Activated T-helper 2 cell treated with anti-CD3 and anti-CD28 coated beads, Interferon-gamma antibody, Interleukin-2, Interleukin-4, amounts not matched to agents 10 μg/mL and 5 μg/mL and 100 μg/mL, durations not matched to agents 14 hours and 24 hours and 36 hours (primary cell): ENCODE measurements at regions not wholly inside any gene's neighbourhood (a gene's known extent, or its start where the extent isn't known, plus 50 kb on each side); places are given as distances from the start of the nearest gene placed in this dataset.
"Not testable (repeated sequence)": the region's sequence is repeated elsewhere in the genome, so short reads cannot be mapped to it uniquely, and the experiment has no call there.

Experiments used
- DNase-seq: peaks from one replicate; pipeline ENCODE4 v3.0.0; 2021; ENCODE audit warnings: low spot score
- H3K27ac Mint-ChIP-seq: one replicate; pipeline ENCODE4 v1.8.0; 2021; ENCODE audit warnings: mixed read lengths
- H3K27me3 Mint-ChIP-seq: one replicate; pipeline ENCODE4 v1.8.0; 2021; ENCODE audit warnings: low read depth, mixed read lengths
- H3K36me3 Mint-ChIP-seq: one replicate; pipeline ENCODE4 v1.8.0; 2021; ENCODE audit warnings: low read depth, mixed read lengths
- H3K4me1 Mint-ChIP-seq: one replicate; pipeline ENCODE4 v1.8.0; 2021; ENCODE audit warnings: low read depth, mixed read lengths
- H3K4me3 Mint-ChIP-seq: one replicate; pipeline ENCODE4 v1.8.0; 2021; ENCODE audit warnings: low read depth, mild to moderate bottlenecking, moderate library complexity, mixed read lengths
- H3K9me3 Mint-ChIP-seq: one replicate; pipeline ENCODE4 v1.8.0; 2021; ENCODE audit warnings: mixed read lengths
- intact Hi-C: fragments of 100-400 bp; cut with micrococcal nuclease; formaldehyde crosslinking; loops from one replicate; pipeline ENCODE4 v1.15.1; 2023

DNA sequence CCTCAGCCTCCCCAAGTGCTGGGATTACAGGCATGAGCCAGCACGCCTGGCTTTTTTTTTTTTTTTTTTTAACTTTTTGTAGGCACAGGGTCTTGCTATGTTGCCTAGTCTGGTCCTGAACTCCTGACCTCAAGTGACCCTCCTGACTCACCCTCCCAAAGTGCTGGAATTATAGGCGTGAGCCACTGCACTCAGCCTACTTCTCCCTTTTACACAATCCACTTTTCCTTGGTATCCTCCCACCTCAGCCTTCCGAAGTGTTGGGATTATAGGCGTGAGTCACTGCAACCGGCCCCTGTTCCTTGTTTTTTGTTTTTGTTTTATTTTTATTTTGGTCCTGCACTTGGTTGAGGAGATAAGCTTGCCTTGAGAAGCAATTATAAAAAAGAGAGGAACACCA, 75.9 kb upstream of the KMT2C start:
- DNase-seq: no peak
- Mint-ChIP-seq H3K27ac (no peak overlapping the region), H3K9me3 (peaks cover 3% of the 10 kb centered on the region), H3K27me3 (no peaks in the 10 kb centered on the region), H3K36me3 (no peaks in the 10 kb centered on the region), H3K4me3 (no peak overlapping the region), H3K4me1 (peaks cover 2% of the 10 kb centered on the region)
- intact Hi-C loops: no loop called here

DNA sequence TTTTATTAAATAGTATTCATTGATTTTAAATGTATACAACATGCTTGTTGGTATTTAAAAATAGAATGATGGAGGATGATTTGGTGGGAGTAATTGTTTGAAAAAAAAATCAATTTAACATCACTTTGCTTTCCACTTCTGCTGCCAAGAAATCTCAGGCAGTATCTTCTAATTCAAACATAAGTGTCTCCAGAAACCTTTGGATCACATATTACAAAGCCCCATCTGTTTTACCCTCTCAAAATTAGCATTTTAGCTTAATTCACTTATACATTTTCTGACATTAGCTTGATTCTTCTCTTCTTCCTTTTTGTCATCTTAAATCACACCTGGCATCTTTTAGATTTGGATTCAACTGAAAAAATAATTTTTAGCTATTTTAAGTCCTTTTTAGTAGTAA, 72.9 kb upstream of the KMT2C start:
- no peak overlapping the region for H3K27ac Mint-ChIP-seq
- no peaks in the 10 kb centered on the region for H3K9me3 Mint-ChIP-seq
- DNase-seq: no peak
- no peak overlapping the region for H3K4me3 Mint-ChIP-seq
- intact Hi-C loops: no loop called here
- H3K27me3 Mint-ChIP-seq: no peaks in the 10 kb centered on the region
- H3K4me1 Mint-ChIP-seq: peaks cover 2% of the 10 kb centered on the region
- no peaks in the 10 kb centered on the region for H3K36me3 Mint-ChIP-seq

DNA sequence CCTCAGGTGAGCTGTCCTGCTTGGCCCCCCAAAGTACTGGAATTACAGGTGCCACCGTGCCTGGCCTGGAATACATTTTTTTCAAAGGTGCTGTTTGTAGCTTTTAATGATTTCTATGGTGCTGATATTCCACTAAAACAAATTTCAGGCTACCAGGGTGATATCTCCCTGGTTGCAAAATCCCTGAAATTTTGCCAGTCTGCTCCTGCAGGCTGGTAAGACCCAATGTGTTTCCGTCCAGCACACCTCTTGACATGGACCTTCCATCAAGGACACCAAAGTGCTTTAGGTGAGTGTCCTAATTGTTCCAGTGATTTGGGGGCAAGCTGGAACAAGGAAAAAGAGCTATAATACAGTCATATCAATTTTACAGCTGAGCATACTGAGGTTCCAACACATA, 69.8 kb upstream of the KMT2C start:
- intact Hi-C loops: no loop called here
- DNase-seq: no peak
- Mint-ChIP-seq H3K36me3 (no peaks in the 10 kb centered on the region), H3K27ac (no peak overlapping the region), H3K9me3 (no peaks in the 10 kb centered on the region), H3K4me1 (no peaks in the 10 kb centered on the region), H3K4me3 (no peak overlapping the region), H3K27me3 (no peaks in the 10 kb centered on the region)

DNA sequence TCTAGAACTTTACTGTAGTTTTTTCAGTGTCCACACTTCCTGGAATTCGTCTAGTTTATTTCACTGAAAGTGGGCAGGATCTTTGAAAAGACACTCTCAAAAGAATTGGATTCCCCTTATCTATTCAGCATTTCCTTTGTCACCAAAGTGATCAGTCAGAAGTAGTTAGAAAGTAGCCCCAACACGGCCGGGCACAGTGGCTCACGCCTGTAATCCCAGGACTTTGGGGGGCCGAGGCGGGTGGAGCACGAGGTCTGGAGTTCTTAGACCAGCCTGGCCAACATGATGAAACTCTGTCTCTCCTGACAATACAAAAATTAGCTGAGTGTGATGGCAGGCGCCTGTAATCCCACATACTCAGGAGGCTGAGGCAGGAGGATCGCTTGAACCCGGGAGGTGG, 69.0 kb upstream of the KMT2C start:
- intact Hi-C loops: no loop called here
- H3K4me3 Mint-ChIP-seq: no peak overlapping the region
- no peaks in the 10 kb centered on the region for H3K9me3 Mint-ChIP-seq
- H3K27me3 Mint-ChIP-seq: no peaks in the 10 kb centered on the region
- DNase-seq: no peak
- no peaks in the 10 kb centered on the region for H3K36me3 Mint-ChIP-seq
- no peak overlapping the region for H3K27ac Mint-ChIP-seq
- no peaks in the 10 kb centered on the region for H3K4me1 Mint-ChIP-seq

DNA sequence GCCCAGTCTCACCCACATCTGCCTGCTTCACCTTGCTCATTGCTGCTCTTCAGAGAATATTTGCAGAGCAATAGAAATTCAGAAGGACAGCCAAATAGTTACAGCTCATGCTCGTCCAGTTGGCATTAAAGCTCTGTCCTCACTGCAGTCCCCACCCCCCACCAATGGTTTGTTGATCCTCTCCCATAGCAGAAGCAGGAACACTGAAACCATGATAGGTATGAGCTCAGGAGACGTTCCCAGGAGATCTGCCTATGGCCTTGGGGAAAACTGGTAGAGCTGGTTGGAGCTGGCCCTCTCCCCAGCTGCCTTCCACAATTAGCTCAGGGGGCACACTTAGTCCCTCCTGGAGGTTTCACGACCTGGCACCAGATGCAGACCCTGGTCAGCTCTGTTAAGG, 68.6 kb upstream of the KMT2C start:
- Mint-ChIP-seq H3K4me3 (no peak overlapping the region), H3K36me3 (no peaks in the 10 kb centered on the region), H3K27ac (no peak overlapping the region), H3K4me1 (no peaks in the 10 kb centered on the region), H3K9me3 (no peaks in the 10 kb centered on the region), H3K27me3 (no peaks in the 10 kb centered on the region)
- no peak for DNase-seq
- intact Hi-C loops: no loop called here

DNA sequence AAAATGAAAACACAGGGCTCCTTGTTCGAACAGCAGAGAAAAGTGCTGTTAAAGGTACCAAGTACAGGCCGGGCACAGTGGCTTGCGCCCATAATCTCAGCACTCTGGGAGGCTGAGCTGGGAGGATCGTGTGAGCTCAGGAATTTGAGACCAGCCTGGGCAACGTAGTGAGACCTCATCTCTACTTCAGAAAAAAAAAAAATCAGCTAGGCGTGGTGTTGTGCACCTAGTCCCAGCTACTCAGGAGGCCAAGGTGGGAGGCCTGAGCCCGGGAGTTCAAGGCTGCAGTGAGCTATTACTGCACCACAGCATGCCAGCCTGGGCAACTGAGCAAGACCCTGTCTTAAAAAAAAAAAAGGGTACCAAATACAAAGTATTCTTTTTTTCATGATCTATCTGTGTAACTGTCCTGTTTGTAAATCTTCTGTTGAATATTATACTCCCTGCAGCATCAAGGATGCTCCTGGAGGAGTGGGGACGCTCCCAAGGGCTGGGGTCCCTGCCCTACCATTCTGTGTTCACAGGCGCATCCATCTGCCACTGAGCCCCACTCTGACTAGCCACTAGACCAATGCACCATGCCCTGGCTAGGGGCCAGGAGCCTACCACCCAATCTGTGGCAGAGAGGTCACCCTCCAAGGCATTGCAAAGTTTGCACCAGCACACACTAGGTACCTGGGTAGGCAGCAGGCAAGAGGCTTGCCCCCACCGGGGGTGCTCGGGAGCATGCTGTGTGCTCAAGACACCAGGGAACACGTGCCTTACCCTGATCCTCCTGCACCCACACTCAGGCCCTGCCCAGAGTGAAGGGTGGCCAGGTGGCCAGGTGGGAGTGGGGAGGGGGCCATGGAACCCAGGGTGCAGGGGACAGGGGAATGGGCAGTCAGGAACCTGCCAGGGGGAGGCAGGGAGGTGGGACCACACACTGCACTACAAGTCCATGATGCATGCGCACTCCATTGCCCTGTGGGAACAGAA, 67.3 kb upstream of the KMT2C start:
- Mint-ChIP-seq H3K4me3 (no peak overlapping the region), H3K36me3 (no peaks in the 10 kb centered on the region), H3K27ac (no peak overlapping the region), H3K9me3 (no peaks in the 10 kb centered on the region), H3K27me3 (no peaks in the 10 kb centered on the region), H3K4me1 (no peaks in the 10 kb centered on the region)
- intact Hi-C loops: no loop called here
- no peak for DNase-seq

DNA sequence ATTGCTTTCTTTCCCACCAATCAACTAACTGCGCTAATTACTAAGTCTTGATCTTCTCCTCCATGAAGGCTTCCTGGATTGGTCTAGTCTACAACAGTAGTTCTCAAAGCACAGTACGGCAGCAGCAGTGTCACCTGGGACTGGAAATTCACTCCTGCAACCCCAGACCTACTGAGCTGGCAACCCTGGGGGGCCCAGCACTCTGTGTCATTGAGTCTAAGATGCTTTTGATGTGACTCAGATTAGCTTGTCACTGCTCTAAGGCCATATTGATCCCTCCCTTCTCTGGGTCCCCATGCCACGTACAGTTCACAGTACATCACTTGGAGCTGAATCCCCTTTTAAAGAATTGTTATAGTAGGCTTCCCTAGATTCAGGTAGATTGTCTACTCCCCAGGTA, 65.7 kb upstream of the KMT2C start:
- no peak overlapping the region for H3K27ac Mint-ChIP-seq
- H3K27me3 Mint-ChIP-seq: no peaks in the 10 kb centered on the region
- no peaks in the 10 kb centered on the region for H3K4me1 Mint-ChIP-seq
- no peaks in the 10 kb centered on the region for H3K36me3 Mint-ChIP-seq
- intact Hi-C loops: no loop called here
- no peaks in the 10 kb centered on the region for H3K9me3 Mint-ChIP-seq
- DNase-seq: no peak
- H3K4me3 Mint-ChIP-seq: no peak overlapping the region

DNA sequence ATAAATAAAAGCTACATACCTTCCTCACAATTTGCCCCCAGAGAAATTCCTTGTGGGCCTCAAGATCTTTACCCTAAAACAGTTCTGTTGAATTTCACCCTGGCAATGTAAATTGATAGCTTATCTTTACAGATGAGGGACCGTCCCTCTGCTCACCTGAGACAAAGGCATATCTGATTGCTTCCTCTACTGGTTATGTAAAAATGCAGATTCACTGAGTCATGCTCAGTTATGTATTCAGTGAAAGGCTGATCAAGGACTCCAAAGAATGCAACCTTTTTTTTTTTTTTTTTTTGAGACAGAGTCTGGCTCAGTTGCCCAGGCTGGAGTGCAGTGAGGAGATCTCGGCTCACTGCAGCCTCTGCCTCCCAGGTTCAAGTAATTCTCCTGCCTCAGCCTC, 64.2 kb upstream of the KMT2C start:
- H3K27ac Mint-ChIP-seq, DNase-seq, H3K27me3 Mint-ChIP-seq, H3K36me3 Mint-ChIP-seq, intact Hi-C loops, H3K9me3 Mint-ChIP-seq, H3K4me3 Mint-ChIP-seq, H3K4me1 Mint-ChIP-seq: not testable (repeated sequence)

DNA sequence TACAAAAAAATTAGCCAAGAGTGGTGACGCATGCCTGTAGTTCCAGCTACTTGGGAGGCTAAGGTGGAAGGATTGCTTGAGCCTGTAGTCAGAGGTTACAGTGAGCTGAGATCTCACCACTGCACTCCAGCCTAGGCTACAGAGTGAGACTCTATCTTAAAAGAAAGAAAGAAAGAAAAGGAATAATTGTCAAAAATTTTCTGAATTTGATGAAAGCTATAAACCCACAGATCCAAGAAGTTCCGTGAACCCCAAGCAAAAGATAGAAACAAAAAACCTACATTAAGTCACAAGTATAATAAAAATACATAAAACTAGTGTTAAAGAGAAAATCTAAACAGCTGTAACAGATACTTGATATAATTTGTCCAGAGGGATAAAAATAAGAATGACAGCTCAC, 60.1 kb upstream of the KMT2C start:
- Mint-ChIP-seq H3K27ac (no peak overlapping the region), H3K27me3 (peaks cover 4% of the 10 kb centered on the region), H3K36me3 (no peaks in the 10 kb centered on the region), H3K4me3 (no peak overlapping the region), H3K4me1 (no peaks in the 10 kb centered on the region), H3K9me3 (no peaks in the 10 kb centered on the region)
- intact Hi-C loops: no loop called here
- DNase-seq: no peak

DNA sequence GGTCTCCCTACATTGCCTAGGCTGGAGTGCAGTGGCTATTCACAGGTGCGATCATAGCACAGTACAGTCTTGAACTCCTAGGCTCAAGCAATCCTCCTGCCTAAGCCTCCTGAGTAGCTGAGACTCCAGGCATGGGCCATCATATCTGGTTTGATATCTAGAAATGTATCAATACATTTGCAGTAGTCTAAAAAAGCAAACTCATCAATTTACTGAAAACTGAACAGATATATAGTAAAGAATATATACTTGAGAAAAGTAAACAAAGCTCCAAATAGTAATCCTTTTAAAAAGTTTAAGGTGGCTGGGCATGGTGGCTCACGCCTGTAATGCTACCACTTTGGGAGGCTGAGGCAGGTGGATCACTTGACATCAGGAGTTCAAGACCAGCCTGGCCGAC, 57.1 kb upstream of the KMT2C start:
- intact Hi-C loops: no loop called here
- Mint-ChIP-seq H3K4me1 (no peaks in the 10 kb centered on the region), H3K27me3 (peaks cover 4% of the 10 kb centered on the region), H3K4me3 (no peak overlapping the region), H3K36me3 (no peaks in the 10 kb centered on the region), H3K27ac (no peak overlapping the region), H3K9me3 (no peaks in the 10 kb centered on the region)
- DNase-seq: no peak

DNA sequence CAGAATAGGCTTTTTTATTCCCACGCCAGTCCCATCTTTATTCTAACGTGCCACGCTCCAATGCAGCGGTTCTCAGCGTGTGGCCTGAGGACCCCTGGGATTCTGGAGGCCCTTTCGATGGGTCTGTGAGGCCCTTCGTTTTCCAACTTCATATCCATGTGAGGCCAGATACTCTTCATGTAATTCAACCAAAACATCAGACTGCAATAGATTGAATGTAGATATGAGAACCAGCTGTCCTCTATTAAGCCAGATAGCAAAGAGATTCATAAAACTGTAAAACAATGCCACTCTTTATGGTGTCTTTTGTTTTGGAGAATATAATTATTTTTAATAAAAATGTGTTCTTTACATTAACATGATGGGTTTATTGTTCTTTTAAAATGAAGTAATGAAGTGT, 53.2 kb upstream of the KMT2C start:
- no peak for DNase-seq
- H3K4me1 Mint-ChIP-seq: no peaks in the 10 kb centered on the region
- no peak overlapping the region for H3K27ac Mint-ChIP-seq
- H3K9me3 Mint-ChIP-seq: no peaks in the 10 kb centered on the region
- no peak overlapping the region for H3K4me3 Mint-ChIP-seq
- intact Hi-C loops: no loop called here
- no peaks in the 10 kb centered on the region for H3K36me3 Mint-ChIP-seq
- peaks cover 4% of the 10 kb centered on the region for H3K27me3 Mint-ChIP-seq

DNA sequence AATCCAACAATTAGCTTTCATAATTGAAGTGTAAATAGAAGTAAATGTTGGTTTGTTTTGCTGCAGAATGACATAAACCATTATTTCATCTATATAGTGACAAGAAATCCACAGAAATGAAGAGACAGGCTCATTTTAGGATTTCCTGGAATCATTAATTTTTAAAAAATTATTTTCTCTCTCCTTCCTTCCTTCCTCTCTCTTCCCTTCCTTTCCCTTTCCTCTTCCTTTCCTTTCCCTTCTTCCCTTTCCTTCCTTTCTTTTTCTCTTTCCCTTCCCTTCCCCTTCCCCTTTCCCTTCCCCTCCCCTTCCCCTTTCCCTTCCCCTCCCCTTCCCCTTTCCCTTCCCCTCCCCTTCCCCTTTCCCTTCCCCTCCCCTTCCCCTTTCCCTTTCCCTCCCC, 51.2 kb upstream of the KMT2C start:
- intact Hi-C loops: no loop called here
- peaks cover 2% of the 10 kb centered on the region for H3K27me3 Mint-ChIP-seq
- no peak overlapping the region for H3K4me3 Mint-ChIP-seq
- H3K9me3 Mint-ChIP-seq: no peaks in the 10 kb centered on the region
- no peak for DNase-seq
- no peaks in the 10 kb centered on the region for H3K36me3 Mint-ChIP-seq
- H3K27ac Mint-ChIP-seq: no peak overlapping the region
- no peaks in the 10 kb centered on the region for H3K4me1 Mint-ChIP-seq

DNA sequence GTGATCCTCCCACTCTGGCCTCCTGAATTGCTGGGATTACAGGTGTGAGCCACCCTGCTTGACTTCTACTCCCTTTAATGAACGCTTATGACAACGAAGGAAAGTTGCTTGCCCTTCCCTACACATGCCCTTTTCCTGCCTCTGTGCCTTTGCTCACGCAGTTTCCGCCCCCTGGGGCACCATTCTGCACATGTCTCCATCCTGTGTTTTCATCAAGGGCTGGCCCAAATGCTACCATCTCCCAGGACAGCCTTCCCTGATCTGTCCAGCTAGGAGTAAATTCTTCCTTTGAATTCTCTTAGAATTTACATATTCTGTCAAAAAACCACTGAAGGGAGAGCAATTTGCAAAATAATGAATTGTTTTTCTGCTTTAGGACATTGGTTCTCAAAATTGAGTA, 50.0 kb upstream of the KMT2C start:
- no peak overlapping the region for H3K27ac Mint-ChIP-seq
- no peak overlapping the region for H3K4me3 Mint-ChIP-seq
- H3K36me3 Mint-ChIP-seq: no peaks in the 10 kb centered on the region
- no peaks in the 10 kb centered on the region for H3K9me3 Mint-ChIP-seq
- DNase-seq: no peak
- H3K27me3 Mint-ChIP-seq: no peaks in the 10 kb centered on the region
- no peaks in the 10 kb centered on the region for H3K4me1 Mint-ChIP-seq
- intact Hi-C loops: no loop called here
